Fibroblast of skin of left biceps (primary cell): ENCODE measurements at regions not wholly inside any gene's neighbourhood (a gene's known extent, or its start where the extent isn't known, plus 50 kb on each side); places are given as distances from the start of the nearest gene placed in this dataset.

ENCODE experiments used
- DNase-seq, 2 experiments: peaks; one replicate each; pipeline ENCODE4 v3.0.0-alpha.2; 2013; ENCODE audit warnings: low read depth in 2 of 2

DNA sequence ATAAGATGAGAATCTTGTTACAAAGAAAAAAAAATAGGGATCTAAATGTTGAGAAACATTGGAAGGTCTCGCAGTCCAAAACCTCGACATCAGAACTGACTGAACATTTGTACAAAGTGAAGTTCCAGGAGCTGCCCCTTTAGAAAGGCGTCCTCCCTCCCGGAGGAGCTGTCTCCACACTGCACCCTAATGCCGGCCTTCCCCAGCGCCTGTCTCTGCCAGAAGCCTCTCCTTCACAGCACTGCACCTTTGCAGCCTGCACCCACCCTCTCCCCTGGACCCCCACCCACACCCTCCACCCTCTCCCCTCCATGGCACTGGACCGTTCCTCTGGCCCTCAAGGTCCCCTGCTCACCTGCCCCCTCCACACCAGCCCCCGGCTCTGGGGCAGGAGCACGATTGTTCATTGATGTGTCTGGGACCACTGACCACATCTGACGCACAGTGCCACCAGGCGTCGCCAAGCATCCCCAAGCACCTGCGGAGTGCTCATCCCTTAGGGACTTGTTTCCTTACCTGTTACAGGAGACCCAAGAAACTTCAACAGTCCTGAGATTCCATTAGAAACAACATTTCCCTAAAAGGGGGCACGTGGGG is 90.3 kb upstream of the SNTG2 start:
- DNase-seq = no peak

DNA sequence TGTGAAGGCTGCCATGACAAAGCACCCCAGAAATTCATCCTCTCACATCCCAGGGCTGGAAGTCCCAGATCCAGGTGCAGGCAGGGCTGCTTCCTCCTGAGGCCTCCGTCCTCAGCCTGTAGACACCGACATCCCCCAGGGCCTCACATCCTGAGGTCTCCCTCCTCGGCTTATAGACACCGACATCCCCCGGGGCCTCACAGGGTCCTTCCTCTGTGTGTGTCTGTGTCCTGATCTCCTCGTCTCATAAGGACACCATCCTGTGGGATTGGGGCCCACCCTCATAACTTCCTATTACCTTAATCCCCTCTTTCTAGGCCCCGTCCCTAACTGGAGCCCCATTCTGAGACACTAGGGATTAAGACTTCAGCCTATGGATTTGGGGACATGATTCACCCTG is 92.0 kb upstream of the SNTG2 start:
- DNase-seq = no peak

DNA sequence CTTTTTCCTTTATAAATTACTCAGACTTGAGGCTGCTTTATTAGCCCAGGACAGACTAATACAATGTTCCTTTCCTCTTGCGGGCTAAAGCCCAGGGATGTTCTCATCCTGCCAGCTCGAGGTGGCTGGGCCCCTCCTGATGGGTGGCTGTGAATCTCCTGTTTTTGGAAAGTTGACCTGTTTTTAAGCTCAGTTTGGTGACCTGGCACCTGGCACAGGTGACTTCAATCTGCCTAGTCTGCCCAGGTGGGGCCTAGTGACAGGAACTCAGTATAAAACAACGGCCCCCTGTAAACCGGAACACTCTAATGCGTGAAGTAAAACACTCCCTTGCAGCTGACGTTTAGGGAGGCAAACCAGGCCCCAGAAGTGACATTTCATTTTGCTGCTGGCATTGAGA is 92.7 kb upstream of the SNTG2 start:
- no peak for DNase-seq

DNA sequence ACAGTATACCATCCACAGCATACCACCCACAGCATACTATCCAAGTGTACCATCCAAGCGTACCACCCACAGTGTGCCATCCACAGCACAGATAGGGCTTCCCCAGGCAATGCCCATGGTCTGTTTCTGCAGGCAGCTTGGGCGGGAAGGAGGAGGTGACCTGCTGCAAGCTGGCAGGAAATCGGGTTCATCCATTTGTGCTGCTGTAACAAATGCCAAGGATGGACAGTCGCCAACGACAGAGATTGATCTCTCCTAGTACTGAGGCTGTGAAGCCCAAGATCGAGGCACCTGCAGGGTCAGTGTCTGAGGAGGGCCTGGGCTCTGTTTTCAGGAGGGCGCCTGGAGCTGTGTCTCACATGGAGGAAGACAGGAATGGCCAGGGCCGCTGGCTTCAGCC is 93.6 kb upstream of the SNTG2 start:
- DNase-seq = no peak

DNA sequence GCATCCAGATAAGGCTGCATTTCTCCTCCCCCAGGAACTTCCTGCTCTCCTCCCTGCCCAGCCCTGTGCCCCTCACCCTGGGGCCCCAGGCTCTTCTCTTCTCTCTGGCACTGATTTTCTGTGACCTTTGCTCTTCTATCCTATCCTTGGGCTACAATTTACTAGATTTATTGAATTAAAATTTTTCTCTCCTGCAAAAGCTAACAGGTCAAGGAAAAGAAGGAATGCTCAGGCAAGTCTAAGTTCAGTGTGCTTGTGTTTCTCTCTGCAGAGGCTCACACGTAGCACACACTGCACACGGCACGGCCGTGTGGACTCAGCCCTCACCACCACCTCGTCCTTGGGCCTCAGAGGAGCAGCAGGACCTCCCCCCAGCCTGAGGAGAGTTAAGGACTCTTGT is 94.2 kb upstream of the SNTG2 start:
- DNase-seq = no peak

DNA sequence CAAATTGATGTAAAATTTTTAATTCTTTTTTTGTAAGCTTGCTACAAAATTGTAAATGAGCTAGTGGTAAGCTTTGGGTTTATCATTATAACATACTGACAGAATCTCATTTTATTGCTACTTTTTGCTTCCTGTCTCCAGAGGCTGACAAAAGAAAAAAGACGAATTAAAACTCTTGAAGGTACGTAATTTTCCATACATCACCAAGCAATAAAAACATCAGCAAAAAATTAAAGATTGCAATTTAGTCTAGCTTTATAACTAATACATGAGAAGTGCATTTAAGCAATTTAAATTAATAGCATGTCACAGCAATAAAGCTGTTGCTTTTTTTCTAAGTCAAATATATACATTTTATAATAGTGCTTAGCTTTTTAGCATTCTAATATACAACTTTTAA is 94.6 kb upstream of the SNTG2 start:
- no peak for DNase-seq

DNA sequence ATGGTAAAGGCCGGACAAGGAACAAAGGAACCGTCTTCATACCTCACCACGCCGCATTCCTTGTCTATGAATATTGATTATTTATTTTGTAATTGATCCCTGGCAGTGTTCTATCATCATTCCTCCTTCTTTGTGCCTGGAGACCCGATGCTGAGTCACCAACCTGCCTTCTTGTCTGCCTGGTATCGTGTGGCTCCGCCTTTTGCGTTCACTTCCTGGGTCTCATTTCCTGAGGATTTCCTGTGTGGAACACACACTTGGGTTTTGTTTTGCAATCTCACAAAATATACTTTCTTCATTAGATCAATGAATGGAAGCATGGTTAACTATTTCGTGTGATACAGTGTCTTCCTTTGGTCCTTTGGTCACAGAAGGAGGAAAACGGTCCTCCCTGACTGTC is 95.5 kb upstream of the SNTG2 start:
- DNase-seq = no peak

DNA sequence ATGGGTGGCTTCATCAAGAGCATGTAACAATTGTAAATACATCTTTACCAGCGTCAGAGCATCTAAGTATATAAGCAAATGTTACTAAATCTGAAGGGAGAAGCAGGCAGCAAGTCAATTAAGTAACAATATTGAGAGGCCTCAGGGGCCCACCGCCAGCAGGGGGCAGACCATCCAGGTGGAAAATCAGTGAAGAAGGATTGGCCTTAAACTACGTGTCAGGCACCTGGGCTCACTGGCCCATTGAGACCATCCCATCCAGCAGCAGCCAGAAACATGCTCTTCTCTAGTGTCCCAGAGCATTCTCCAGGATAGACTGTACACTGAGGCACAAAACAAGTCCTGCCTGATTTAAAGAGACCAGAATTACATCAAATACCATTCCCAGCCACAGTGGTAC is 96.2 kb upstream of the SNTG2 start:
- no peak for DNase-seq

DNA sequence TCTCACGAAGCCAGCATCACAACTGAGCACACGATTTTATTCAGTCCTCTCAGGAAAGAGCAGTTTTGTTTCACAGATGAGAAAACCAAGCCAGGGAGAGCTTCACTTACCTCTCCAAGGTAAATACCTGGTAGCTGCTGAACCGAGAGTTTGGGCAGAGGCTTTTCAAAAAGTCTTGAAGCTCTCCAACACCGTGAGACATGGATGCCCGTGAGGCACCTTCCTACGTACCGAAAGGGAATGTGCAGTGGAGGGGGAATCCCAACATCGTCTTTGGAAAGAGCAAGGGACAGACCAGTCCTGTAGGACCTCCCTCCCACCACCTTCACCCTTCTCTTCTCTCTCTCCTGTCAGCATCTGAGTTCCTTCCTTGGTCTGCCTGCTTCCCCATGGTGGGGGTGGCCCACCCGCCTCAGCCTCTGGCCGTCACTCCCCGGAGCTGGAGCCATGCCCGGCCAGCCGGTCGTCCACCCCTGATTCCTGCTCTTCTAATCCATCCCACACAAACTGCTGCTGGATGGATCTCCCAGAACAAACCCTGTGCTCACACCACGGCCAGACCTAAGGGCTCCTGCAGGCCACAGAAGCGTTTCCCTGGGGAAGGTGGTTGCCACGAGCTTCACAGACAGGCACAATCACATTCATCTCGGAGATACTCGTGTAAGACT is 97.3 kb upstream of the SNTG2 start:
- DNase-seq = no peak

DNA sequence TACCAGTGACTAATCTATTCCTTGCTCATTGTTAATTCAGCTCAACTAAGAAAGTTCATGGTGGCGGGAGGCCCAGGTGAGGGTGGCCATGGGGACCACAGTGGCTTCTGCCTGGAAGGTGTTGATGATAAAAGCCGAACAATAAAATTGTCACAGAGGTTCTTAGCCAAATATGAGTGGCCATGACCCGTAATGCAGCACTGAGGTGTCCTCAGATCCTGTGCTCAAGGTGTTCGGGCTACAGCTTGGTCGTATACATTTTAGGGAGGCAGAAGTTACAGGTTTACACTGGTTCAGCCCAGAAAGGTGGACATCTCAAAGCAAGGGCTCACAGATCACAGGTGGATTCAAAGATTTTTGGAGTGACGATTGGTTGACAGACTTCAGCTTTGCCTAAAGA is 98.5 kb upstream of the SNTG2 start:
- DNase-seq = no peak

DNA sequence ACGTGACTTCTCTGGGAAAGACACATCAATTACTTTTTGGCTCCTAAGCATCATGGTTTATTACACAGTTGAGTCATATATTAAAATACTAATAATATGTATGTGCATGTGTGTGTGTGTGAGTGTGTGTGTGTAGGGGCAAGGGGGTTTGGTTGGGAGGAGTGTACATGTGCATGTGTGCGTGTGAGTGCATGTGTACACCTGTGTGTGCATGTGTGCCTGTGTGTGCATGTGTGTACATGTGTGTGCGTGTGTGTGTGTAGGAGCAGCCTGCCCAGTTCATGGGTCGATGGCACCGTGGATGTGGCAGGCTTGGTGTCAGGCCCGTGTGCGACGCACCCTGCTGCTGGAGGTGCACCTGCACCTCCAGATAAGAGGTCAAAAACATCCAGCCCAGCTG is 99.0 kb upstream of the SNTG2 start:
- no peak for DNase-seq

DNA sequence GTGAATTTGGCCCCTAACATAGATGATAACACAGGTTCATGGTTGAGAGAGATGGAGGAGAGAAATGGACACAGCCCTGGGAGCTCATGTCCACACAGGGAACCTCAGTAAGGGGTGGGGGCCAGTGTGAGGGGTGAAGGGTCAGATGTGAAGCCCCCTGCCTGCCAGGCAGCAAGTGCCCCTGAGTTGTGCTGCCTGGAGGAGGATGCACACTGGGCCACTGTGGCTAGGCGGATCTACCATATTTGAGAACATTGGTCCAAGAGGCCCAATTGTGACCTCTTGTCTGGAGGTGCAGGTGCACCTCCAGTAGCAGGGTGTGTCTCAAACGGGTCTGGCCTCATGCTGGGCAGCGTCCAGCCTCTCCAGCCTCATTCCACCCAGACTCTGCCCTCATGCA is 99.6 kb upstream of the SNTG2 start:
- DNase-seq = no peak

DNA sequence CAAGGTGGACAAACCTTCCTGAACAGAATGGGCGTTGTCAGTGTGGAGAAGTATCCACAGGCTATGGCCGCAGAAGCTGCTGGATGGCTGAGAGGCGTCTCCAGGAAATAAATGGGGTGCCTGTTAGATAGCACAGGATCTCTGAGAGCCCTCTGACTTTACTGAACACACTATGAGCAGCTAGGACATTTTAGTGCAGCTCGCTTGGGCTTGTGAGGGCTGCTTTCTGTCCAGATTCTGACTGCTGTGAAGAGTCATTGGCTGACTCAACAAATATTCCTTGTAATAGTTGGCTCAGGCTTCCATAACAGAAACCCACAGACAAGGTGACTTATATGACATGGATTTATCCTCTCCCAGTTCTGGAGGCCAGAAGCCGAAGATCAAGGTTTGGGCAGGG is 100.2 kb upstream of the SNTG2 start:
- DNase-seq = no peak

DNA sequence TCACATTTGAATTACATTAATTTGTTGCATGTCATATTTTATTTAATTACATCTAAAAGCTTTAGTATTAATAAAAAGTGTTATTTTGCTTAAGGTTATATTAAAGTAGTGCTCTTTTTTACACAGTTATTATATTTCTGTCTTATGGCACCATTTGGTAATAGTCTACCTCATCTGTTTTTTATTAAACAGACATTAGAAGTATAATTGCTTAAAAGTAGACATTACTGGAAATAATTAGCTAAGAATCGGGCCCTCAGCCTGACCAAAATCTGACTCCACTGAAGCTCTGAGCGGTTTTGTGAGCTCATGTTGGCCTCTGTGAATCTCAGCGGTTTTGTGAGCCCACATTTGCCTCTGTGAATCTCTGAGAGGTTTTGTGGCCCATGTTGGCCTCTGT is 102.5 kb upstream of the SNTG2 start:
- no peak for DNase-seq

DNA sequence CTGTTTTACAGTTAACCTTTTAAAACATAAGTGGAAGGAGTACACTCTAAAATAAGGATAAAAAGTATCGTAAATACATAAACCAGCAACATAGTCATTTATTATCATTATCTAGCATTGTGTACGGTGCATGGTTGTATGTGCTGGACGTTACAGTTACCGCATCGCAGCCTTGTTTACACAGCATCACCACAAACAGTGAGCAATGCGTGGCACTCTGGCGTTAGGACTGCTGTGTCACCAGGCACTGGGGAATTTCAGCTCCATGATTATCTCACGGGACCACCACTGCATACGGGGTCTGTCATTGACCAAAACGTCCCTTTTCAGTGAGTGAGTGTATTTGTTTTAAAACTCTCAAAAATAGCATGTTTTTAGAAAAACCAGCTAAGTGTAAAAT is 103.0 kb upstream of the SNTG2 start:
- DNase-seq = no peak

DNA sequence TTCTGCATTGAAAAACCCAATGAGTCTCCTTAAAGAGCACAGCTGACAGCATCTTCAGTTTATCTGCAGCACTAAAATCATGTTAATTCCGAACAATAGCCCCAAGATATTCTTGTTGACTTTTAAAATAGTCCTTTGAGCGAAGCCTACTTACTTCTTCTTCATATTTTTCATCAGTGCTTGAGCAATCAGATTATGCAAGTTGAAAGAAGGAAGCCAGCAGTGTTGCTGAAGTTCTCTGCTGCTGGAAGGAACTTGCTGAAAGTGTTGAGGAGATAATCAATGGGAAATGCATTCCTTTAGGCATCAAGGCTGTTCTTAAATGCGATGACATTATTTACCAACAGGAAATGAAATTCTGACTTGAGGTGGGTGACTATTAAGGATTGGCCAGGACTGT is 105.9 kb upstream of the SNTG2 start:
- no peak for DNase-seq

DNA sequence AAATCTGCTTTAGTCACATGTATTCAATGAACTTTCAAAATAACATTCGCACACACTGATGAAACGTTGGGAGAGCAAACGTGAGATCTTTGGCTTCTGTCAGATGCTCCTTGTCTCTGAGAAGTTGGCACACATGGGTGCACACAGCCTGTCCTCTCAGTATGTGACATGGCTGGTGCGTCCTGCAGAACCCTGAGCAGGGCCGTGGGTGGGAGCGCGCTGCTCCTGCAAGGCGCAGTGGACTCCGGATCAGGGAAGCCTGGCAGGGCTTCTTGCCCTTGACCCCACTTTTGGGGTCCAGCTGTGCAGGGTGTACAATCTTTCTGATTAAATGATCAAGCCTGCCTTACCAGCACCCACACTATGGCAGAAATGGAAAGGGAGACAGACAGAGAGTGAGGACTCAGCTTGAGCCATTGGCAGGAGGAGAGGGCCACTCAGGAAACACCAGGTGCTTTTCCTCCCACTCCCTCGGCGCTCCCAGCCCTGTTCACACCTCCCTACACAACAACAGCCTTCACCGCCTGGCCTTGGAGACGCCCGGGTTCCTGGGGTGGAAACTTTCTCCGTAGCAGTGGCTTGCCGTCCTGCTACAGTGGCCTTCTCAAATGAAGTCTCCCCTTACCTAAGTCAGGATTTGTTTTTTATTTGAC is 108.4 kb upstream of the SNTG2 start:
- no peak for DNase-seq

DNA sequence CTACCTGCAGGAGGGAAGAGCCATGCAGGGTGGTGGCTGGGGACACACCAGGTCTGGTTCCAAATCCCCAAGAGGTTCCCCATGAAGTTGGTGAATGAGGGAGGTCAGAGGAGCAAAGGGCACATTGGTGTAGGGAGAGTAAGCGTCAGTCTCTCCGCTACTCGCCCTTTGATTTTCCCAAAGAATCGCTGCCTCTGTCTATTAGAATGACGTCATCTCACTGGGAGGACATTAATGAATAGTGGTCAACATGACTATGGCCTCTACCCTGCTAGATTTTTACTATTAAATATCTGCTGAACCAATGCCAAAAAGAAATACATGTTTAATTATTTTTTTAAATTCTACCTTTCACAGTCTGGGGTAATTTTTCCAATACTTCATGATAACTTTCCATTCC is 109.6 kb upstream of the SNTG2 start:
- DNase-seq = no peak

DNA sequence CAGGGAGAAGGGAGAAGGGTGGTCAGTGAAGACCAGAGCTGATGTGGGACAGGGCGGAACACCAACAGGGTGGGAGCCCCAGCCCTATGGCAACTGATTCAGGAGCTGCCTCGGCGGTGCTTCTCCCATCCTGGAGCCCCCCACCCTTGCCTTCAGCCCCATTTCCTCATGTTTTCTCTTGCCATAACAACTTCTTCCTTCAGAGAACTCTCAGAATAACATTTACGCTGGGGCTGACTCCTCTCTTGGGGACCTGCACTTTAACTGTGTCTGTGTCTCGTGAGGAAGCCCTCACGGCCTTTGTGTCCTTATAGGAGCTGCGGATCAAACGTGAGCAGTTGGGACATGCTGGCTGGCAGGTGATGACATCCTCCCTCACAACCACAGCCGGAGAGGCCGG is 116.4 kb upstream of the SNTG2 start:
- no peak for DNase-seq

DNA sequence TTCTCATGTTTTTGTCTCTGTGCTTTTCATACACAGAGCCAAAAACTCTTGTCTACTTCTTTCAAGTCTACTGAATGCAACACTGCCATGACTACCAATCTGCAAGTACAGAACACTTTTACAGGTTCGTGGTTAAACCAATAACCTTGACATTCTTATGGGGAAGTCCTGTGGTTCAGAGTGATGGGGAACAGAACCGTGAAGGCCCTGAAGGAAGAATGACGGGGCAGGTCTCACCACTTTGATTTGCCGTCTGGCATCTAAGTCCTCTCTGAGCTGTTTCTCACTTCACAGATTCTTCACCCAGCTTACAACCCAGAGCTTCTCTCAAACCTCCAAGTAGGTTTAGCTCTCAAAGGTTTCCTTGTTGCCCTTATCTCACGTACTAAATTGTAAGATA is 117.5 kb upstream of the SNTG2 start:
- no peak for DNase-seq

DNA sequence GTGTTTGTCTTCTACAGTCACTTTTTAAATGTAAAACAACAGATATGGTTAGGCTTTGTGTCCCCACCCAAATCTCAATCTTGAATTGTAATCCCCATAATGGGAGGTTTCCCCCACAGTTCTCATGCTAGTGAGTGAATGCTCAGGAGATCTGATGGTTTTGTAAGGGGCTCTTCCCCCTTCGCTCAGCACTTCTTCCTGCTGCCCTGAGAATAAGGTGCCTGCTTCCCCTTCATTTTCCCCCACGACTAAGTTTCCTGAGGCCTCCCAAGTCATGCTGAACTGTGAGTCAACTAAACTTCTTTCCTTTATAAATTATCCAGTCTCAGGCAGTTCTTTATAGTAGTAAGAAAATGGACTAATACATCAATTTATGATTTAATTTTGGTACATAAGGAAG is 118.0 kb upstream of the SNTG2 start:
- no peak for DNase-seq

DNA sequence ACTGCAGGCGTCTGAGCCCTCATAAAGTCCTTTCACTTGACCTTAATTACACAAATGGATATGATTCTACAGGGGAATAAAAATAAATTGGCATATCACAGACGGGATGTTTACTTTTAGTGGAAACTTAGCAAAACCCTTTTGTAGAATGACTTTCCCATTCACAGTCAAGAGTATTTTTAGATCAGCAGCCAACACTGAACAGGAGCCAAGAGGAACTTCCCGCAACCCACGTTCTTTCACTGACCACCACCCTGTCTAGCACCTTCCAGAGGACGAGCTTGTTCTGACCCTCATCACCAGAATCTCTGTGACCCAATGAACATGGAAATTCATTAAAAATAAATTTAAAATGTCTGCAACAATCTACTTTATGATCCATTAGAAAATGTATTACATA is 119.0 kb upstream of the SNTG2 start:
- DNase-seq = no peak

DNA sequence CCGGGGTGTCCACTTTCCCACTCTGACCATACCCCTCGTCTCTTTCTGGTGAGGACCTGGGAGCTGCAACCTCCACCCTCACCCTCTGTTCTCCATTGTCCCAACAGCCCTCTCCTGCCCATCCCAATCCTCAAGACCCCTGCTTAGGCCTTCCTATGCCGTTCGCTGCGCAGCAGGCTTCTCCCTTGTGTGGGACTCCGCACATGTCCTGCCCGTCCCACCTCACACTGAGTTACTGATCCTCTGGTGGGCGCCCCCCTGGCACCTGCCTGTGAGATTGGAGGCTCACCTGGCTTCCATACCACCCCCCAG is 119.5 kb upstream of the SNTG2 start:
- DNase-seq = no peak
